SKM-1 treated with dmso at 0.1 percent for 144 hours (cell line): ENCODE measurements at regions not wholly inside any gene's neighbourhood (a gene's known extent, or its start where the extent isn't known, plus 50 kb on each side); places are given as distances from the start of the nearest gene placed in this dataset.
"Not testable (repeated sequence)": the region's sequence is repeated elsewhere in the genome, so short reads cannot be mapped to it uniquely, and the experiment has no call there.

Experiments
- DNase-seq: peaks from one replicate; lab custom pipeline; 2025; ENCODE audit not compliant: unreplicated experiment; lab: John Stamatoyannopoulos, UW

DNA sequence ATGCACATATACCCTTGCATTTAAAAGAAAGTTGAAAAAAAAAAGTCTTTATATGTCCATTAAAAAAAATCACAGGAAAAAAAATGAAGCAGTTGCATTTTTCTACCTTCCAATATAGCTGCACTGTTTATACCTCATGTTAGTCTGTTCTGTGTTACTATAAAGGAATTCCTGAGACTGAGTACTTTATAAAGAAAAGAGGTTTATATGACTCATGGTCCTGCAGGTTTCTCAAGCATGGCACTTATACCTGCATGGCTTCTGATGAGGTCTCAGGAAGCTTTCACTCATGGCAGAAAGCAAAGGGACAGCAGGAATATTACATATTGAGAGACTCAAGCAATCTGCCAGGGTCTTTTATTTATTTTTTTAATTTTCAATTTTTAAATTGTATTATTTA lies 277.2 kb upstream of the BCHE start:
- DNase-seq = no peak

DNA sequence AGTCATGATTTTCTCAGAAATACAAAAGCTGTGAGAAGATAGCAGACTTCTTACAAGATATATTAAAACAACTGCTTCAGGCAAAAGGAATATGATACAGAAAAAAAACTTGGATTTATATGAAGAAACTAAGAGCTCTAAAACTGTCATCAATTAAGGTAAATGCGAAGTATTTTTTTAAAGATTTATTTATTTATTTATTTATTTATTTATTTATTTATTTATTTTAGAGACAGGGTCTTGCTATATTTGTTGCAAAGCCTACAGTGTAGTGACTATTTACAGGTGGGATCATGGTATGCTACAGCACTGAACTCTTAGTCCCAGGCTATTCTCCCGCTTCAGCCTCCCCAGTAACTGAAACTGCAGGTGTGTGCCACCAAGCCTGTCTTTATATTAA lies 274.3 kb upstream of the BCHE start:
- no peak for DNase-seq

- DNase-seq = no peak
Measured at GRCh38 chr3:166110102-166110501, 272.9 kb upstream of the BCHE start.

- no peak for DNase-seq
Measured at GRCh38 chr3:166104938-166105337, 267.7 kb upstream of the BCHE start.

DNA sequence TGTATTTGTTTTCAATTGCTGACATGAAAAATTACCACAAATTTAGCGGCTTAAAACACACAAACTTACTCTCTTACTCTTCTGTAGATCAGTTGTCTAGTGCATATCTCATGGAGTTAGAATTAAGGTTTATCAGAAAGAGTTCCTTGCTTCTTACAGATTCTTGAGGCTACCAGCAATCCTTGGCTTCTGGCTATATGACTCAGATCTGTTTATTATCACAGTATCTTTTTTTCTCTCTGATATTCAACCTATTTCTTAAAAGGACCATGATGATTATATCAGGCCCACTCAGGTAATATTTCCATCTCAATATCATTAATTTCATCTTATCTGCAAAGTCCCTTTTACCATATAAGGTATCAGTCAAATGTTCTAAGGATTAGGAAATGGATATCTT lies 263.5 kb upstream of the BCHE start:
- no peak for DNase-seq

GRCh38 chr3:166089575-166089974 lies 252.4 kb upstream of the BCHE start:
- no peak for DNase-seq

GRCh38 chr3:166085164-166085856 lies 248.1 kb upstream of the BCHE start:
- no peak for DNase-seq

- DNase-seq = no peak
Measured at GRCh38 chr3:166080096-166080495, 242.9 kb upstream of the BCHE start.

DNA sequence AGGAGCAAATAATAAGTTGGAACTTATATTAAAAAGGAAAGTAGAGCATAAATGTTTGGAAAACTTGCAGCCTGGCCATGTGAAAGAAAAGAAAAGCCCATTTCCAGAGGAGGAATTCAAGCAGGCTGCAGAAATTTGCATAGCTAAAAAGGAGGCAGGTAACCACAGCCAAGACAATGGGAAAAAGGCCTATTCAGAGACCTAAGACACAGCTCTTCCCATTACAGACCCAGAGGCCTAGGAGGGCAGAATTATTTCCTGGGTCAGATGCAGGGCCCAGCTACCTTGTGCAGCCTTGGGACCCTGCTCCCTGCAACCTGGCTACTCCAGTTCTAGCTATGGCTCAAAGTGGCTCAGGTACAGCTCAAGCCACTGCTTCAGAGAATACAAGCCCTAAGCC lies 234.6 kb upstream of the BCHE start:
- no peak for DNase-seq

GRCh38 chr3:166064476-166064875 lies 227.3 kb upstream of the BCHE start:
- no peak for DNase-seq

- no peak for DNase-seq
Measured at GRCh38 chr3:166060789-166061479, 223.7 kb upstream of the BCHE start.

DNA sequence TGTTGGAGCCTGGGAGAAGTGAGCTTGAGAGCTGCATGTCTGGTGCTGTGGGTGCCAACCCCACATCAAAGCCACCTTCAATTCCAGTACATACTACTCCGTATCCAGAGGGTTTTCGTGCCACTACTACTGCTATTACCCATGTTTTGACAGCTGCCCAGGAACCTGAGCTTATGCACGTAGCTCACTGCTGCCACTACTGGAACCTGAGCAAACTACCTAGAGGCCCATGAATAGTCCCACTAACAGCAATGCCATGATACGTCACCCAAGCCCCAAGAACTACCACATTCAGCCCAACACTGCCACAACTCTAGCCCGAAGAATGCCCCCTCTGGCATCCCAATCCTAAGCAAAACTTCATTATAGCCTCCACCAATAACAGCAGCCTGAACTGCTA lies 215.2 kb upstream of the BCHE start:
- DNase-seq = no peak

DNA sequence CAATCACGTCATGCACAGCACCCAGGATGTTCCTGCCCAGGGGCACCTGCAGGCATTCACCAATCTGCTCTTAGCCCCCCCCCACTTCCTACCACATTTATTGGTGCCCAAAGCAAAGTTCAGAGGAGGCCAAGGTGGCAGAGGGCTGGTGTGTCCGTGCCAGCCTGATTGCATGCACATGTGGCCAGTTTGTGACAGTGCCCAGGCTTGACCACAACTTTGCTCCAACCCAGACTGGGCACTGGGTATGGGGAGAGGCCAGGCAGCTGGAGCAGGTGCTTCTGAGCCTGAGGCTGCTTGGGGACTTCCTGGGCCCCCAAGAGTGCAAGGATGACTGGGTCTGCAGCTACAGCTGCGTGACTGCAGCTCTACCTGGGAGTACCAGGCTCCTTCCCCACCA lies 192.3 kb upstream of the BCHE start:
- no peak for DNase-seq

DNA sequence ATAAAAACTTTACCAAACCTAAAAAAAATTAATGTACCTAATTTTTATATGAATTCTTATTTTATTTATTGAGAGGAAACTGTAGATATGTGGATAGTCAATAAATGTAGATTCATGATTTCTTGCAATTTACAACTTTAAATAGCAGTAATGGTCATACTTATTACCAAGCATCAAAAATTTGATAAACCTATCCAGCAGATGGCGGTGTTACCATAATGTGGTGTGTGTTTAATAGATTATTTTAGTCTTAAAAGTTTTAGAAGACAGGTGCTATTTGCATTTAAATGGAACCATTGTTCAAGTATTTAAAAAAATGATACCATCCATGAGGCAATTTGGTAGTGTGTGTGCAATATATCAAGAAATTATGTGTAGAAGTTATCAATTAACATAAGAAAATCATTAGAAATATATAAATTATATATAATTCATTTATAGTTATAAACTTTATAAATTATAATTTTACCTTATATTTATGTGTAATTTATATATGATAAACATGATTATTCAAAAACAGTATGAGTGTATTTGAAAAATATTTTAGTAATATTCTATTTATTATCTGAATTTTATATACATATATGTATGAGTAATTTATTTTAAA lies 176.0 kb upstream of the BCHE start:
- DNase-seq = no peak

- DNase-seq = no peak
Measured at GRCh38 chr3:166011771-166012170, 174.5 kb upstream of the BCHE start.

- no peak for DNase-seq
Measured at GRCh38 chr3:166005126-166005525, 167.9 kb upstream of the BCHE start.

DNA sequence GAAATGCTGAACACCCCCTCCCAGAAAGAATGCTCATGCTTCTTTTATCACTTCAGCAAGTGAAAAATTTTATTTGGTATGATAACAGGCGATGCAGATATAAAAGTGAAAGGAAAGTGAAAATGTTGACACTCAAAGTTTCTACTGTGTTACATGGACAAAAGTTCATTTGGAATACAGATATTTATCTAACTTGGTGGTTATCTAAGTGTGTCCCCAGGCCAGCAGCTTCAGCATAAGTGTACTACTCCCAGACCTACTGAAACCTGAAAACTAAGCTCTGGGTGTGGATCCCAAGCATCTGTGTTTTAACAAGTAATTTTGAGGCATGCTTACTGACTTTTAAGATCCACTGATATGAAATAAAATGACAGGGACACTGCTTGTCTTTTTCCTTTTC lies 157.1 kb upstream of the BCHE start:
- DNase-seq = no peak

GRCh38 chr3:165984589-165984988 lies 147.4 kb upstream of the BCHE start:
- no peak for DNase-seq

DNA sequence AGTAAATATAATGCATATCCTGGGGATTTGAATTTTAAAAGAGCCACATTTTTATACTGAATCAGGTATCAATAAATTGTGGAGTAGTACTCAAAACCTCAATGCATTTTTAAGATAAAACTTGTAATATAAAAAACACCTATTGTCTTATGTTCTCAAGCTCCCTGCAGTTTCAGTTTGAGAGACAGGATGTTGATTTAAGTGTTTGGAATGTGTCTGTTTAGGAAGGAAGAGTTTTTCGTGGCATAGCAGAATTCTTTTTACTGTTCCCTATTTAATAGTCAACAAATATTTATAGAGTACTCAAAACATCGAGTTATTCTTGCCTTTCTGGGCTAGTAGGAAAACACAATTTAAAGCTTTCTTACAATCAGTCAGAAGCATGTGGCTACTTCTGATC lies 146.1 kb upstream of the BCHE start:
- no peak for DNase-seq

- no peak for DNase-seq
Measured at GRCh38 chr3:165981318-165981717, 144.1 kb upstream of the BCHE start.

GRCh38 chr3:165960825-165961224 lies 123.6 kb upstream of the BCHE start:
- DNase-seq = not testable (repeated sequence)

GRCh38 chr3:165954171-165954570 lies 116.9 kb upstream of the BCHE start:
- DNase-seq = no peak

- no peak for DNase-seq
Measured at GRCh38 chr3:165946360-165946759, 109.1 kb upstream of the BCHE start.
